GM18511 (cell line): ENCODE measurements at regions not wholly inside any gene's neighbourhood (a gene's known extent, or its start where the extent isn't known, plus 50 kb on each side); places are given as distances from the start of the nearest gene placed in this dataset.

Experiments
- ATAC-seq: cut with Tn5 transposase; IDR thresholded peaks from one replicate; pipeline ENCODE4 v1.9.1; 2021; ENCODE audit warnings: mild to moderate bottlenecking, moderate library complexity; ENCODE audit not compliant: unreplicated experiment

DNA sequence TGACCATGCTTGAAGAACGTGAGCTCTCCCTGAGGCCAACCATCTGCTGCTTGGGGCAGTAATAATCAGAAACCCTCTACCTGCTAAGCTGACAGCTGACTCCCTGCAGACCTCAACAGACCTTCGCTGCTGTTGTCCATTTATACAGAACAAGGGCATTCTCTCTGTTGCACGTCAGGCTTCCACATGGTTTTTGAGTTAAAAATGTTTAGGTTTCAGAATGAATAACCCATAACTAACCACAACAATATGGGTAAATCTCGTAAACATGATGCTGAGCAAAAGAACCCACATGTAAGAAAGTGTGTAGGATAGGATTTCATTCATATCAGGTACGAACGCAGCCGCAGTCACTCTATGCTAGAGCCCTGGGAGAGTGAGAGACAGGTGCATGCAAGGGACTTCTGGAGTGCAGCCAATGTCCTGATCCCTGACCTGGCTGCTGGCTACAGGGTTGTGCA lies 348.5 kb downstream of the MED10 start:
- no peak for ATAC-seq

DNA sequence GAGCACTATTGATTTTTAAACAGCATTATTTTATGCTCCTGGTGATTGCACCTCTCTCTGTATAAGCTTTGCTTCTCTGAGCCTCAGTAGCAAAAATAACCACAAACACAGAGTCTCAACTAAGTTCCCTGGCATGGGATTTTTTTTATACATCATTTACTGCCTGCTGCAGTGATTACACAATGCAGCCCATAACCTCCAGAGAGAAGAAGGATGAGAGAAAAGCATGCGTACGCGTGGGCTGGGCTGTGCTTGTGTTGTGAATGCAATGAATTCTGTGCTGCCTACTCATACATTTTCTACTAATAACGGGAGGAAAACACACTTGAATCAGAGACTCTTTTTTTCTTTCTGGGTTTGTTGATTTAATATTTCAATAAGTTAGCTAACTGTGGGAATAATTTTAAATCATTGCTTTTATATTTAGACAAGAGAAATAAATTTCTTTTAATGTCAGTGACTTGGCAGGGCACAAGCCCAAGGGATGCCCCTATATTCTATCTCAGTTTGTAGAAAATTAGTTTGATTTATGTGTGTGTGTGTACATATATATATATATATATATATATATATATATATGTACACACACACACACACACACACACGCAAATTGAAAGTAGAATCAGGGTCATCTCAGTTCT lies 351.5 kb downstream of the MED10 start:
- ATAC-seq, result no peak

DNA sequence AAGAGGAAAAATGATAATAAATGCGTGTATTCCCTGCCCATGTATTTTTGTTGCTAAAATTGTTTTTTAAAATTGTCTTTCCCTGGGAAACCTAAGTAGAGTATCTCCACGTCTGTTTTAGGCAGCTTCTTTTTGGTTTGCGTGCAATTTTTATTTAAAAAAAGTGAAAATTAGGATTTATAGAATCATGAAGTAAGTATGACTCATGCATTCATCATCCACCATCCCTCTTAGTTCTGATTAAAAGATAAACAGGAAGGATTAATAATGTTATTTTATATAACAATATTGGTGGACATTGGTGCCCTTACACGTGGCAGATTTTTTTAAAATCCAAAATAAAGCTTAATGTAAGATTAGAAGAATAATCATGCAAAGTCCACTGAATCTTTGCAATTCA lies 358.7 kb downstream of the MED10 start:
- no peak for ATAC-seq

GRCh38 chr5:6013506-6013905 lies 364.8 kb downstream of the MED10 start:
- no peak for ATAC-seq

DNA sequence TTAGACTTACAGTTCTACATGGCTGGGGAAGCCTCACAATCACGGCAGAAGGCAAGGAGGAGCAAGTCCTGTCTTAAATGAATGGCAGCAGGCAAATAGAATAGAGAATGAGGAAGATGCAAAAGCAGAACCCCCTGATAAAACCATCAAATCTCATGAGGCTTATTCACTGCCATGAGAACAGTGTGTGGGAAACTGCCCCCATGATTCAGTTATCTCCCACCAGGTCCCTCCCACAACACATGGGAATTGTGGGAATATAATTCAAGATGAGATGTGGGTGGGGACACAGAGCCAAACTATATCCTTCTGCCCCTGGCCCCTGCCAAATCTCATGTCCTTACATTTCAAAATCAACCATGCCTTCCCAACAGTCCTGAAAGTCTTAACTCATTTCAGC lies 367.1 kb downstream of the MED10 start:
- ATAC-seq, result no peak

DNA sequence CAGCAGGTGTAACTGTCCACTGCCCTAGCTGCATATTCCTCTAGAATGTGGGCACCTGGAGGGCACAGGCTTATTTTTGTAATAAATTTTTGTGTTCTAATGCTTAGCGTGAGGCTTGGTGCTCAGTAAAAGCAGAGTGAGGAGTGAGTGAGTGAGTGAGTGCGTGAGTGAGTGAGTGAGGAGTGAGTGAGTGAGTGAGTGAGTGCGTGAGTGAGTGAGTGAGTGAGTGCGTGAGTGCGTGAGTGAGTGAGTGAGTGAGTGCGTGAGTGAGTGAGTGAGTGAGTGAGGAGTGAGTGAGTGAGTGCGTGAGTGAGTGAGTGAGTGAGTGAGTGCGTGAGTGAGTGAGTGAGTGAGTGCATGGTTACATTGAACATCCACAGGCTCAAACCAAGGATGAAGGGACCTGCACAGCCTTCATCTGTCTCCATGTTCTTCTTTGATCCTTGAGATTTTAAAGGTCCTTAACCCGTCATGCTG lies 371.5 kb downstream of the MED10 start:
- ATAC-seq, result no peak

DNA sequence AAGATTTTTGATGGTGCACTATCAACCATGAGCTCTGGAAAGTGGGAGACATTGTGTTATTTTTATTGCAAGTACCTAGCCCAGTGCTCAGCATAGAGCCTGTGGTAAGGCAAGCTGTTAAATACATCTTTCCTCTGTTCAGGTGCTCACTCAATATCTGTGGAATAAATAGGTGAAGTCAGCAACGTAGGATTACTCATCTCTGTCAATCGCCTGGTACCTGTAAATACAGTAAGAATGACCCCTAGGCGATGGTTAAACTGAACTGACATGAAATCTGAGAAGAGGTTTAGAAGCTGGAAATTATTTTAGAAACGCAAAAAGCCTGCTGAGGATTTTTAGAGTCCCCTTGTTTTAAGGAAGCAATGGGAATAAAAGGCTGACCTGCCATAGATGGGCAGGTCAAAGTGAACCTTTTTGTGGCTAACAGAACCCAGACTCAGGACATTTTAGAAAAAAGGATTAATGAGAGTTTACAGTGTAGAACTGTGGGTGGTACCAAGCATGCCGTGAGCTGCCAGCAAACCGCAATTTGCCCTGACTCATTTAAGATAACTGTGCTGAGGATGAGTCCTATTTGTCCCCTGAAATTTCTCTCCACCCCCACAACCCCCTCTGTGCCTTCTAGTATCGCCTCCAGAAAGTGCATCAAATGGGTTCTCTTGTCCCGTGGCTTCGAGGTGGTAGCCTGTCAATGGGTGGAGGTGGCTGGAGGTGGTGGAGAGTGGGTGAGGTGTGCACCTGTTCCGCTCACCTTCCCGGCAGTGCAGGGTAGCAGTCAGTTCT lies 375.1 kb downstream of the MED10 start:
- no peak for ATAC-seq

DNA sequence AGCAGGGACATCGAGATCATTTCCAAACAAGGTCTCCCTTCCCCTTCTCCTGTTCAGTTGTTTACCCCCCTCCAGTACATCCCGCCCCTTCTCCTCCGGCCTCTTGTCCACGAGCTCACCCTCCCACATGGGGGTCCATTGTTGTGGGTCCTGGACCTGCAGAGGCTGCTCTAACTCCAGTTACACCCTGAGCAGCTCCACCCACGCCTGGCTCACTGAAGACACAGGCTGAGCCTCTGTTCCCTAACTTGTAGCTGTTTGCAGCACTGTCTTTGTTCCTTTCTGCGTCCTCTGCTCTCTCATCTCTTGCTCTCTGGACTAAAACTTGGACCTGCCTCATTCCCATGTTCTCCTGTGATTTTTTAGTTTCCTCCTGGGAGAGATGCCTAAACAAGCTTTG lies 377.5 kb downstream of the MED10 start:
- no peak for ATAC-seq

DNA sequence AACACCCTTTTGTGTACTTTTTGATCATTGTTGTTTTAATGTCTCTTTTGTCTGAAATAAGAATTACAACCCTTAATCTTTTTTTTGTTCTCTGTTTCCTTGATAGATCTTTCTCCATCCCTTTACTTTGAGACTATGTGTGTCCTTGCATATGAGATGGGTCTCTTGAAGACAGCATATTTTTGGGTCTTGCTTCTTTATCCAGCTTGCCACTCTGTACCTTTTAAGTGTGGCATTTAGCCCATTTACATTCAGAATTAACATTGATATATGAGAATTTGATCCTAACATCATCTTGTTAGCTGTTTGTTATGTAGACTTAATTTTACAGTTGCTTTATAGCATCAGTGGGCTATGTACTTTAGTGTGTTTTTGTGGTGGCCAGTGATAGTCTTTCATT lies 382.5 kb downstream of the MED10 start:
- ATAC-seq, result no peak

DNA sequence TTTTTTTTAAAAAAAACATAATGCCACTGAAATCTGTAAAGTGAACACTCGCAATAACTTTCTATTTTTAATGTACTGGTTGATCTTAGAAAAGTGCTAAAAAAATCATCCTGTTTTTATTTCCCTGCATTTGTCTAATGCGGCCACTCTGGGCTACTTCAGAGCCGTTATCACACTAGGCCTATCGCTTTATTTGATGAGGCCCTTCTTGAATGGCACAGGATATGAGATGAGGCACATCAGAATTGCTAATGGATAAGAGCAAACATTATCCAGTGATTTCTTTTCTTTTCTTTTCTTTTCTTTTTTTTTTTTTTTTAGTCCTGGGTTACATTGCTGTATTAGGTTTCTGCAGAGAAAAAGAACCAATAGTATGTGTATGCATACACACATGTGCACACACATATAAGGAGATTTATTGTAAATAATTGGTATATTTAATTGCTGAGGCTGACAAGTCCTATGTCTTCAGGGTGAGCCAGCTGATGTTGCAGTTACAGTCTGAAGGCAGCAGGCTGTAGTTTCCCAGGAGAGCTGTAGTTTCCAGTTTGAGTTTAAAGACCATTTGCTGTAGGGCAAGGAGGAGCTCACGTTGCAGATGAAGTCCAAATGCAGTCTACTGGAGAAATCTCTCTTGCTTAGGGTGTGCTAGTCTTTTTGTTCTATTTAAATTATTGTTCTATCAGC lies 391.7 kb downstream of the MED10 start:
- no peak for ATAC-seq

DNA sequence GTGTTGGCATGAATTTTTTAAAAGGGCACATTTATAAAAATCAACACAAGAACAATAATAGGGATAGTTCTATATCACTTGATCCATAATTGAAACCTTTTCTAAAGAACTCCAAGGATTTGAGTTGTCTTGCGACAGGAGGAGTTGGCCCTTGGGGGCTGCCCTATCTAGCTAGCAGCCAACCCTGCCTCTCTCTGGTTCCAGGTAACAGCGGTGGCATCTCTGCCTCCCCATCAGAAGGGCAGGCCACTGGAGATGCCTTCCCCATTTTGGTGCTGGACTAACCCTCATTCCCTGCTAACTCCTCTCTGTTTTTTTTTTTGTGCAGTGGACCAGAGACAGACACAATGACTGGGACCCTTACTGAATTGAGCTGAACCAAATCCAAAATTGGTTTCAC lies 393.0 kb downstream of the MED10 start:
- ATAC-seq, result no peak

DNA sequence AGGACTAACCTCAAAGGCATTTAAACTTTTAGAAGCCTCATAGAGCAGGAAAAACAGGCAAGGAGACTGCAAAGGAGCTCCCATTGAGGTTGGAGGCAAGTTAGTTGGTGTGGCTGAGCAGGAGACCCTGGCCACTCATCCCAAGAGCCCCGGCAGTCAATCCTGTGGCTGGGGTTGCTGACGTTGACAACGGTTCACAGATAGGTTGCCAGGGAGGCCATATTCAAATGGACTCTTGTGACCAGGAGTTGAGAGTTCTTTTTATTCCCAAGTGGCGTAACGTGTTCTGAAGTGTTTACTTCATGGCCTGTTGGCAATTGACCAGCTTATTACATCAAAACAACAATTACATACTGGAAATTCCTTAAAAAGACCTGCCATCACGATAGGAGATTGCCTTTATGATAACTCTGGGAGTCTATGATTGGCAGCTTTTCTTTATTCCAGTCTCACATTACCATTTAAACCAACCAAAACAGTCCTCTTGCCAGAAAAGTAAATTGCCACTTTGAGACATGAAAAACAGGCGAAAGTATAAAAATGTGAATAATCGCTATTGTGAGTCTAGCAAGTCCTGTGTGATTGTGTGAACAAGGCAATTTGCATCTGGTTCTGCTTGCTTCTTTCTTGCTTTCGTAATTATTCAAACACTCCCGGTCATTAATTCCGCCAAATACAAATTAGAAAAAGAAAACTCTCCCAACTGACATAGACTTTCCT lies 394.9 kb downstream of the MED10 start:
- no peak for ATAC-seq

GRCh38 chr5:5981562-5981961 lies 396.8 kb downstream of the MED10 start:
- no peak for ATAC-seq

GRCh38 chr5:5980538-5980895 lies 397.8 kb downstream of the MED10 start:
- no peak for ATAC-seq

DNA sequence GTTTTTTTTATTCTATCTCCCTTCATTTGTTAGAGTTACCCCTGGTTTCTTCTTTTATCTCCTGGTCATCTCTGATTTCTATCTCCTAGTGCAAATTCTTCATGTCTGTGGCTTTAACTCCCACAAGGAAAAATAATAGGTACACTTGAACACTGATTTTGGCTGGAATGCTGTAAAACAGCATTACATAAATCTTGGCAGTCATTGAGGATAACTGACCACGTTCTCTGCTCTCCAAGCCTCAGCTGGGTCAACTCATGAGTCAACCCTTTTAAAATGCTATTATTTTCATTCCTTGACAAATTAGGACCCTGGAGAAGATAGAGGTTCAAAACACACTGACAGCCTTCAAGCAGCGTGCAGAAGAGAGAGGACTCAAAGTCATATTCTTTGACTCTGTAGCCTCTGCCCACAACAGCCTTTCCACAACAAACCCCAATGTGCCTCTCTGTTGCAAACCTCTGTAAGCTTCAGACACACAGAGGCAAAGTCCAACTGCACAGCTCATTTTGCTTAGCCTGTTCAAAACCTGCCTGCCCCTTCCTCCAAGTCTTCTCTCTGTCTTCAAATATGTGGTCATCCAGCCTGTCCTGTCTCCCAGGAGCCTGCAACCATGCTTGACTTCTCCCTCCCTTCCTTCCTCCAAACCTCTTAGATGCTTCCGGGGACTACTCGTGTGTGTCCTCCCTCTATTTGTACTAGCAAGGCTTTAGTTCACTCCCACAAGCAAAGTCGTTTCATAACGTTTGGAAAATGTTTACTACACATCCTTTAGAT lies 398.4 kb downstream of the MED10 start:
- no peak for ATAC-seq

DNA sequence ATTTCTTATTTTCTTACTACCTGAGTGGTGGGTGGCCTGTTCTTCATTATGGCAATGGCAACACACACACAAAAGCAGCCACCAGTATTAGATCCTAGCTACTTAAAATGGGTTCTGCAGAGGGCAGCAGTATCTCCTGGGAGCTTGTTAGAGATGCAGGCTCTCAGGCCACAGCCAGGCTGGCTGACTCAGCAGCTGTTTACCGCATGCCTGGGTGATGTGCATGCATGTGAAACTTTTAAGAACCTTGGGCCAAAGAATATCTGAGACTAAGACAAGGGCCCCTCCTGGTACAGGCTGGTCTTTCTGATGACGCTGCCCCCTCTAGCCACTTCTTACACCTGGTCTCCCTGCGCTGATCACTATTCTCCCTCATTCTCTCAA lies 399.0 kb downstream of the MED10 start:
- no peak for ATAC-seq

DNA sequence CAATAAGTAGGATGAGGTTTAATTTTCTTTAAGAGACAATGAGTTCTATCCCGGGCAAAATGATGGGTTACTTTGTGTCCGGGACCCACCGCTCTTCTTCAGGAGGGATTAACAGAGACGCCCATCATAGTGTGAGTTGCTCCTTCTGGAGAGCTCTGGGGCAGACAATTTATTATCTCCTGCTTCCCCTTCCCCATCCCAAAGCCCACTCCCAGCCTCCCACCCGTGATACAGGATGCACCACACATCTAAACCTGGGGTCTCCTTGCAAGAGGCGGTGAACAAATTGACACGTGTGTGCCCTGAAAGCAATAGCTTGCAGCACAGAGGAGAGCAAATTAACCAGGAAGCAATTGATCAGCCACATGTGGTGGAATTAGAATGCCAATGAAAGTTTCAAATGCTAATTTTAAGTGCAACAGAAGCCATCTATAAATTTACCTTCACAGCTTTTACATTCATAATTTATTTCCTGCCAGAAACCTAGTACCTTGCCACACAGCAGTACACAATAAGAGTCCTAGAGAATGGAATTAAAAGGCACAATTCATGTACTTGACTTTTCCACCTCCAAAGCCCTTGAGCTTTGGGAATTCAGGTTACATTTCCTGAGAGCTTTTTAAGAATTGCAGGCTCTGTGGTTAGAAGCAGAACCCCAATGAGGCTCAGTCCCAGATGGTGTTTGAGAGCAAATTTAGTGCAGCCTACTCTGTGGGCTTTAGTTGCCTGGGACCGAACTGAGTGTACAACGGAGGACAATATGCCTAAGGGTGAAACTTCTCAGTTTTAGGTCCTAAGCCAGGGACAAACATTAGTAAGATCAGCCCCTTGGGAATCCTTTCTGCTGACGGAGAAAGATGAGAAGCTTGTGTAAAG lies 399.6 kb downstream of the MED10 start:
- no peak for ATAC-seq

DNA sequence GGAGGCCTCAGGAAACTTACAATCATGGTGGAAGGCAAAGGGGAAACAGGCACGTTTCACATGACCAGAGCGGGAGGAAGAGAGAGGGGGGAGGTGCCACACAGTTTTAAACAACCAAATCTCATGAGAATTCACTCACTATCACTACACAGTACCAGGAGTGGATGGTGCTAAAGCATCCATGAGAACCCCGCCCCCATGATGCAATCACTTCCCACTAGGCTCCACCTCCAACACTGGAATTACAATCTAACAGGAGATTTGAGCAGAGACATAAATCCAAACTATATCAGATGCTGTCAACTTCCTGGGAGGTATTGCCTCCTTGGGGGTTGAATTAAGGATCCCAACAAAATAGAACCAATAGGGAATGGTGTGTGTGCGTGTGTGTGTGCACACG lies 407.1 kb downstream of the MED10 start:
- no peak for ATAC-seq

DNA sequence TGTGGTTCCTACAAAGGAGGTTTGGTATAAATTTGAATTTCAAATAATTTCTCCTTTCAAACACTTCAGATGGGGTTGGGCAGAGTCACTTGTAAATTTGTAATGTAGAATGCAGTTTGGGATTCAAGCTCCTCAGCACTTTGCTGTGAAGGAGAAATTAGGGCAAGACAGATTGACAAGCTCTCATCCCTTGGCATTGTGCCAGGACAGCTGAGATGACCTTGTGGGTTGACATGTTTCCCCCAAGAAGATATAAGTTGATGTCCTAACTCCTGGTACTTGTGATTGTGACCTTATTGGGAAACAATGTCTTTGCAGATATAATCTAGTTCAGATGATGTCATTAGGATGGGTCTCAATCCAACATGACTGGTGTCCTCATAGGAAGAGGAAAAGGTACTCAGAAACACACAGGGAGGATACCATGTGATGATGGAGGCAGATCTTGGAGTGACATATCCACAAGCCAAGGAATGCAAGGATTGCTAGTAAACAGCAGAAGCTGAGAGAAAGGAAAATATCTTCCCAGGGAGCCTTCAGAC lies 408.3 kb downstream of the MED10 start:
- ATAC-seq, result no peak
